OCI-LY3 (cell line): ENCODE measurements at regions not wholly inside any gene's neighbourhood (a gene's known extent, or its start where the extent isn't known, plus 50 kb on each side); places are given as distances from the start of the nearest gene placed in this dataset.
"Not testable (repeated sequence)": the region's sequence is repeated elsewhere in the genome, so short reads cannot be mapped to it uniquely, and the experiment has no call there.

Source experiments
- EZH2phosphoT487 ChIP-seq: fragments of 200-600 bp; shearing (Covaris generic); IDR thresholded peaks from 2 replicates; pipeline ENCODE4 v1.6.1; 2018; ENCODE audit warnings: antibody characterized with exemption, mixed run types, low read depth
- TF ChIP-seq, protein P1 (sequence below): fragments of 200-600, 300-600 bp; sonication (generic); IDR thresholded peaks from 2 replicates; pipeline ENCODE4 v1.5.1; 2014; ENCODE audit warnings: antibody characterized with exemption, low read length, low read depth

DNA sequence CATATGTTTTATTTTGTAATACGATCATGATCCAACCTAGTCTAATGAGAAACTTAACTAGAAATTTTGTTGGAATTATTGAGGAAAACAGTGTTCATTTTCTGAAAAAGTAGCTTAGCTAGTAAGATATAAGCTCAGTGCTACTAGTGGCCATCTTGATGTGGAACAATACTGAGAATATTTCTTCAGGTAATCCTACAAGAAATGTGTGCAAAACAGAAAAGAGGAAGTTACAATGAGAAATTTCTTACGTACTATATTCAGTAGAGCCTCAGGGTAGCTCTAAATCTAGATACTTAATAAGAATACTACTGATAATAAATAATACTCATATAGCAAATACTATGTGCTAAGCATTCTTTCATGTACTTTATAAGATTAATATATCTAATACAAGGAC, 114.8 kb downstream of the SYT15B start:
- TF ChIP-seq, protein P1, sequence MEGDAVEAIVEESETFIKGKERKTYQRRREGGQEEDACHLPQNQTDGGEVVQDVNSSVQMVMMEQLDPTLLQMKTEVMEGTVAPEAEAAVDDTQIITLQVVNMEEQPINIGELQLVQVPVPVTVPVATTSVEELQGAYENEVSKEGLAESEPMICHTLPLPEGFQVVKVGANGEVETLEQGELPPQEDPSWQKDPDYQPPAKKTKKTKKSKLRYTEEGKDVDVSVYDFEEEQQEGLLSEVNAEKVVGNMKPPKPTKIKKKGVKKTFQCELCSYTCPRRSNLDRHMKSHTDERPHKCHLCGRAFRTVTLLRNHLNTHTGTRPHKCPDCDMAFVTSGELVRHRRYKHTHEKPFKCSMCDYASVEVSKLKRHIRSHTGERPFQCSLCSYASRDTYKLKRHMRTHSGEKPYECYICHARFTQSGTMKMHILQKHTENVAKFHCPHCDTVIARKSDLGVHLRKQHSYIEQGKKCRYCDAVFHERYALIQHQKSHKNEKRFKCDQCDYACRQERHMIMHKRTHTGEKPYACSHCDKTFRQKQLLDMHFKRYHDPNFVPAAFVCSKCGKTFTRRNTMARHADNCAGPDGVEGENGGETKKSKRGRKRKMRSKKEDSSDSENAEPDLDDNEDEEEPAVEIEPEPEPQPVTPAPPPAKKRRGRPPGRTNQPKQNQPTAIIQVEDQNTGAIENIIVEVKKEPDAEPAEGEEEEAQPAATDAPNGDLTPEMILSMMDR = not testable (repeated sequence)
- not testable (repeated sequence) for TF ChIP-seq EZH2phosphoT487
